ENCODE measurements at regions not wholly inside any gene's neighbourhood (a gene's known extent, or its start where the extent isn't known, plus 50 kb on each side); places are given as distances from the start of the nearest gene placed in this dataset.
"Not testable (repeated sequence)": the region's sequence is repeated elsewhere in the genome, so short reads cannot be mapped to it uniquely, and the experiment has no call there.

DNA sequence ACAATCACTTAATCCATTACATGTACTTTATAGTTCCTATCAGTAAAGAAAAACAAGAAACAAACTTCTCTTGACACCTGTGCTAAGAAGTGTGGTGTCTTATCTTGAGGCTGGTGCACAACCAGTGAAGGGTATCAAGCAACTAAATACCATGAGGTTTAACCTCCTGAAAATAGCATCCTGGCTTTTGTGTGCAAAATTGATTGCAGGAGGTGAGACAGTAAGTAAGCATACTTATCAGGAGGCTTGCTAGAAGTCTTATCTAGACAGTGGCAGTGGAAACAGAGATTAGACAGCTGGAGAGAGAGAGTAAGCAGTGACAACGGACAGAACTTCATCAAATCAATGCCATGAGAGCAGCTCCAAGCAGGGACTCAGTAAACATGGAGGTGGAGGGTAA is 730.3 kb downstream of the DNAH5 start:
- Histone ChIP-seq H3K27me3 (no peaks in the 10 kb centered on the region), H3K4me1 (no peaks in the 10 kb centered on the region), H3K4me3 (no peak overlapping the region), H3K36me3 (no peaks in the 10 kb centered on the region), H3K27ac (no peak overlapping the region), H3K9me3 (no peaks in the 10 kb centered on the region)
- TF ChIP-seq, protein P1, sequence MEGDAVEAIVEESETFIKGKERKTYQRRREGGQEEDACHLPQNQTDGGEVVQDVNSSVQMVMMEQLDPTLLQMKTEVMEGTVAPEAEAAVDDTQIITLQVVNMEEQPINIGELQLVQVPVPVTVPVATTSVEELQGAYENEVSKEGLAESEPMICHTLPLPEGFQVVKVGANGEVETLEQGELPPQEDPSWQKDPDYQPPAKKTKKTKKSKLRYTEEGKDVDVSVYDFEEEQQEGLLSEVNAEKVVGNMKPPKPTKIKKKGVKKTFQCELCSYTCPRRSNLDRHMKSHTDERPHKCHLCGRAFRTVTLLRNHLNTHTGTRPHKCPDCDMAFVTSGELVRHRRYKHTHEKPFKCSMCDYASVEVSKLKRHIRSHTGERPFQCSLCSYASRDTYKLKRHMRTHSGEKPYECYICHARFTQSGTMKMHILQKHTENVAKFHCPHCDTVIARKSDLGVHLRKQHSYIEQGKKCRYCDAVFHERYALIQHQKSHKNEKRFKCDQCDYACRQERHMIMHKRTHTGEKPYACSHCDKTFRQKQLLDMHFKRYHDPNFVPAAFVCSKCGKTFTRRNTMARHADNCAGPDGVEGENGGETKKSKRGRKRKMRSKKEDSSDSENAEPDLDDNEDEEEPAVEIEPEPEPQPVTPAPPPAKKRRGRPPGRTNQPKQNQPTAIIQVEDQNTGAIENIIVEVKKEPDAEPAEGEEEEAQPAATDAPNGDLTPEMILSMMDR (IDR thresholded peaks at IDR 0.05) = no peak
- no peak for TF ChIP-seq POLR2A (IDR thresholded peaks at IDR 0.05)
- DNase-seq = no peak

DNA sequence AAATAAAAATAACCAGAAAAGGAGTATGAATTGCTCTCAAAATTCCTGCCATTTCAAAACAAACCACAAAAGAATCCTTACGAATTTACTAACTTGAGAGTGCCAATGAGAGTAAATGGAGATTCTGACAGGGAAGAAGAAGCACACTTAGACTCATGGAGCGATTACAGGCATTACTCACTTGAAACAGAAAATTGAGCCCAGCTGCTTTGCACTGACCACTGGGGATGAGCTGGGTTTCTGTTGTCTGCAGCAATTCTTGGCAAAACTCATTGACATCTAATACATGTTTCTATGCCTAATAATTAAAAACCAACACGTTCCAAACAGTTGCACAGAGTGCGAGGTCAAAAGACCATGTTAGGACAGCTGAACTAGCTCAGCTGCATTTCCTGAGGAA is 731.6 kb downstream of the DNAH5 start:
- Histone ChIP-seq H3K9me3 (no peaks in the 10 kb centered on the region), H3K27ac (no peak overlapping the region), H3K36me3 (no peaks in the 10 kb centered on the region), H3K4me1 (no peaks in the 10 kb centered on the region), H3K27me3 (no peaks in the 10 kb centered on the region), H3K4me3 (no peak overlapping the region)
- no peak for DNase-seq
- no peak for TF ChIP-seq POLR2A (IDR thresholded peaks at IDR 0.05)
- TF ChIP-seq, protein P1 (IDR thresholded peaks at IDR 0.05) = no peak

DNA sequence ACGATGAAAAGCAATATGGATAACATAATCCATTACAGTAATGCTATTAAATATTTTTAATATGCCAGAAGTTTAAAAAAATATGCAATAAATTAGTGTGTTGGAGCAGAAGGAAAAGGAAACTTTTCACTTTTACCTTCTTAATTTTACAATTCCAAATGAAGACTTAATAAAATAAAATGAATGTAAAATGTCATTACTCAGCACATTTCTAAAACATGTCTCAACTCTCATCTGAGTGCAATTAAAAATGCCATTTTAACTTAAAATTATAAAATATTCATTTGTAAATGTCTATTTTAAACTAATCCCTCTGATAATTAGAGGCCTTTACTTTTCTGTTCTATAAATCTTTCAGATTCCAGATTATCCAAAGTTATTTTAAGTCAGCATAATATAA is 733.4 kb downstream of the DNAH5 start:
- DNase-seq = no peak
- Histone ChIP-seq H3K4me1 (no peaks in the 10 kb centered on the region), H3K27ac (no peak overlapping the region), H3K36me3 (no peaks in the 10 kb centered on the region), H3K9me3 (no peaks in the 10 kb centered on the region), H3K4me3 (no peak overlapping the region), H3K27me3 (no peaks in the 10 kb centered on the region)
- no peak for TF ChIP-seq POLR2A (IDR thresholded peaks at IDR 0.05)

DNA sequence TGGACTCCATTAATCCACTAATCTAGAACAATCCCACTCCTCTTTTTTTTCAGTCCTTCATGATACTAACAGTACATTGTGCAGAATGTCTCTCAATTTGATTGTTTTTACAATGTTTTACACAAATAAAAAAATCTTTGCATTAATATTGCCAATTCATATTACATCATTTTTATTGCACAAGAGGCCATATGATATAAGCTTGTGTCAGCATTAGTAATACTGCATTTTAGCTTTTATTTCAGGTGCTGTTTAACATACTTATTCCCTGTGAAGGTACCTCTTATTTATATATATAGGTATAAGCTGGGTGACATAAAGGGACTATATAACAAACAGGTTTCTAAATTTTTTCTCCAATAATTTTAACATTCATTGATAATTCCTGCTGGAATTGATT is 737.4 kb downstream of the DNAH5 start:
- DNase-seq = no peak
- H3K27ac ChIP-seq = no peak overlapping the region
- no peak for TF ChIP-seq POLR2A (IDR thresholded peaks at IDR 0.05)
- TF ChIP-seq, protein P1 (IDR thresholded peaks at IDR 0.05) = no peak
- no peaks in the 10 kb centered on the region for H3K36me3 ChIP-seq
- no peaks in the 10 kb centered on the region for H3K27me3 ChIP-seq
- no peak overlapping the region for H3K4me3 ChIP-seq
- no peaks in the 10 kb centered on the region for H3K9me3 ChIP-seq
- H3K4me1 ChIP-seq = no peaks in the 10 kb centered on the region

DNA sequence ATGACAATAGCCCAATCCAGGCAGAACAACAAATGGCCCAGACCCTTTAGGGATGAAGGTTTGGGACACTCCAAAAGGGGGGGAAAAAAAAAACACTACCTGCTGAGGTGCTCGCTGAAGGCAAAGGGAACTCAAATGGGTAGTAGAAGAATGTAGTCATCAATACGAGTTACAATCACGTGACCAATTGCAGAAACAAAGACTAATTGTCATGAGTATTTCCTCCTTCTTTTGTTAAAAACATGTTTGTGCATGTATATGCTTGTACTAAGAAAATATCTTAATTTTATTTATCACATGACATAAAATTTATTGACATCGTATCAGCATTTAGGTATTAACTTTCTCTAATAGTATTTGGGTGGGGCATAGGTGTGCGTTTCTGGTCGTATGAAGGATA is 743.5 kb downstream of the DNAH5 start:
- no peak overlapping the region for H3K4me3 ChIP-seq
- H3K27me3 ChIP-seq = no peaks in the 10 kb centered on the region
- no peaks in the 10 kb centered on the region for H3K9me3 ChIP-seq
- no peak for DNase-seq
- H3K27ac ChIP-seq = no peak overlapping the region
- no peaks in the 10 kb centered on the region for H3K4me1 ChIP-seq
- TF ChIP-seq, protein P1 (IDR thresholded peaks at IDR 0.05) = no peak
- TF ChIP-seq POLR2A (IDR thresholded peaks at IDR 0.05) = no peak
- H3K36me3 ChIP-seq = no peaks in the 10 kb centered on the region

DNA sequence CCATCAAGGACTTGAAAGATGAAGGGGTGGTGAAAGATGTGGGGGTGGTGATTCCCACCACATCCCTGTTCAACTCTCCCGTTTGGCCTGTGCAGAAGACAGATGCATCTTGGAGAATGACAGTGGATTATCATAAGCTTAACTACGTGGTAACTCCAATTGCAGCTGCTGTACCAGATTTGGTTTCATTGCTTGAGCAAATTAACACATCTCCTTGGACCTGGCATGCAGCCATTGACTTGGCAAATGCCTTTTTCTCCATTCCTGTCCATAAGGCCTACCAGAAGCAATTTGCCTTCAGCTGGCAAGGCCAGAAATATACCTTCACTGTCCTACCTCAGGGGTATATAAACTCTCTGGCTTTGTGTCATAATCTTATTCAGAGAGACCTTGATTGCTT is 746.3 kb downstream of the DNAH5 start:
- H3K27me3 ChIP-seq, H3K9me3 ChIP-seq, H3K4me3 ChIP-seq, DNase-seq, H3K27ac ChIP-seq, H3K36me3 ChIP-seq, H3K4me1 ChIP-seq: not testable (repeated sequence)

DNA sequence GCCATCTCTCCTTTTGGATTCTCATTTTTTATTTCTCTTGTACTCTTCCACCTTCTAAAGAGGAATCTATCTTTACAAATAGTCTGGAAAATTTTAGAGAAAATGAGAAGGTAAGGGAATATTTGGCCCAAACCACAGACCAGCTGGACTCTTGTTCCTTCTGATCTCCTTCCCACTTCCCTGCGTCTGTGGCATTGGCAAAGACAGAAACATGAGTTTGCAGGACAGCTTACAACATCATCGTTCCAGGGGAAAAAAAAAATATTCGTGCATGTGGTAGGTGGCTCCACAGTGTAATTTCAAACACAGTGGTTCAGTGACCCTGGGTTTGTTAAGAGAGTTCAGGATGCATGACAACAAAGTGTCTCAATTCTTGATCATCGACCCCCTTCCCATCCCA is 755.0 kb downstream of the DNAH5 start:
- H3K27ac ChIP-seq = no peak overlapping the region
- no peaks in the 10 kb centered on the region for H3K36me3 ChIP-seq
- H3K27me3 ChIP-seq = no peaks in the 10 kb centered on the region
- no peaks in the 10 kb centered on the region for H3K4me1 ChIP-seq
- no peak overlapping the region for H3K4me3 ChIP-seq
- no peak for DNase-seq
- no peak for TF ChIP-seq POLR2A (IDR thresholded peaks at IDR 0.05)
- TF ChIP-seq, protein P1 (IDR thresholded peaks at IDR 0.05) = no peak
- H3K9me3 ChIP-seq = no peaks in the 10 kb centered on the region

All from Peyer's patch (tissue), 4 donors.